CD1c-positive myeloid dendritic cell (primary cell): ENCODE measurements at regions not wholly inside any gene's neighbourhood (a gene's known extent, or its start where the extent isn't known, plus 50 kb on each side); places are given as distances from the start of the nearest gene placed in this dataset.

Experiments
- DNase-seq: peaks from one replicate; pipeline ENCODE4 v3.0.0-alpha.2; 2016; ENCODE audit errors: extremely low spot score

GRCh38 chr7:155922067-155922816 lies 110.0 kb upstream of the SHH start:
- DNase-seq, result no peak

- DNase-seq, result no peak
Observed at GRCh38 chr7:155921804-155922066, 109.5 kb upstream of the SHH start.

GRCh38 chr7:155921086-155921803 lies 109.0 kb upstream of the SHH start:
- no peak for DNase-seq

GRCh38 chr7:155920068-155920461 lies 107.8 kb upstream of the SHH start:
- DNase-seq, result no peak

GRCh38 chr7:155919391-155920067 lies 107.3 kb upstream of the SHH start:
- no peak for DNase-seq

- no peak for DNase-seq
Observed at GRCh38 chr7:155918720-155919390, 106.6 kb upstream of the SHH start.

- DNase-seq, result no peak
Observed at GRCh38 chr7:155917836-155918430, 105.7 kb upstream of the SHH start.

GRCh38 chr7:155916926-155917655 lies 104.8 kb upstream of the SHH start:
- DNase-seq, result no peak

- DNase-seq, result no peak
Observed at GRCh38 chr7:155914341-155914740, 102.1 kb upstream of the SHH start.

- no peak for DNase-seq
Observed at GRCh38 chr7:155913719-155914118, 101.5 kb upstream of the SHH start.

- no peak for DNase-seq
Observed at GRCh38 chr7:155913291-155913690, 101.0 kb upstream of the SHH start.

- DNase-seq, result no peak
Observed at GRCh38 chr7:155911471-155912105, 99.3 kb upstream of the SHH start.

- no peak for DNase-seq
Observed at GRCh38 chr7:155908385-155908784, 96.1 kb upstream of the SHH start.

- DNase-seq, result no peak
Observed at GRCh38 chr7:155907450-155908200, 95.4 kb upstream of the SHH start.

- no peak for DNase-seq
Observed at GRCh38 chr7:155901176-155901575, 88.9 kb upstream of the SHH start.

GRCh38 chr7:155899596-155899995 lies 87.3 kb upstream of the SHH start:
- DNase-seq, result no peak

- DNase-seq, result no peak
Observed at GRCh38 chr7:155897758-155898386, 85.6 kb upstream of the SHH start.

GRCh38 chr7:155896531-155897263 lies 84.4 kb upstream of the SHH start:
- DNase-seq, result no peak

- DNase-seq, result no peak
Observed at GRCh38 chr7:155893664-155894063, 81.4 kb upstream of the SHH start.
